ENCODE measurements at regions not wholly inside any gene's neighbourhood (a gene's known extent, or its start where the extent isn't known, plus 50 kb on each side); places are given as distances from the start of the nearest gene placed in this dataset.

GRCh38 chr10:118971187-118971586 is 58.3 kb upstream of the NANOS1 start:
- TF ChIP-seq POLR2A (IDR thresholded peaks at IDR 0.05) (no peak), CTCF (IDR thresholded peaks at IDR 0.05) (no peak), EP300 (IDR thresholded peaks at IDR 0.05) (no peak)
